Effector memory CD8-positive, alpha-beta T cell (primary cell): ENCODE measurements at regions not wholly inside any gene's neighbourhood (a gene's known extent, or its start where the extent isn't known, plus 50 kb on each side); places are given as distances from the start of the nearest gene placed in this dataset.

Experiments
- ATAC-seq: fragments of 150-1000 bp; cut with Tn5 transposase; replicated peaks from 2 replicates; pipeline ENCODE4 v1.10.0; 2021; ENCODE audit warnings: mild to moderate bottlenecking, moderate library complexity
- DNase-seq, 3 experiments: peaks; one replicate each; pipeline ENCODE4 v3.0.0; 2021
- H3K27ac Mint-ChIP-seq, 2 donors: one replicate each; pipeline ENCODE4 v1.8.0; 2022; ENCODE audit warnings: mild to moderate bottlenecking in 2 of 2, mixed read lengths in 2 of 2, moderate library complexity in 2 of 2
- H3K27me3 Mint-ChIP-seq, 2 donors: one replicate each; pipeline ENCODE4 v1.8.0; 2022; ENCODE audit warnings: mixed read lengths in 2 of 2
- H3K36me3 Mint-ChIP-seq: one replicate; pipeline ENCODE4 v1.8.0; 2022; ENCODE audit warnings: mild to moderate bottlenecking, moderate library complexity, mixed read lengths; ENCODE audit not compliant: insufficient read depth
- H3K4me1 Mint-ChIP-seq, 2 donors: one replicate each; pipeline ENCODE4 v1.8.0; 2022; ENCODE audit warnings: low read depth in 2 of 2, mixed read lengths in 2 of 2
- H3K4me3 Mint-ChIP-seq, 2 donors: one replicate each; pipeline ENCODE4 v1.8.0; 2022; ENCODE audit warnings: mild to moderate bottlenecking in 2 of 2, mixed read lengths in 2 of 2, moderate library complexity in 2 of 2
- H3K9me3 Mint-ChIP-seq, 2 donors: one replicate each; pipeline ENCODE4 v1.8.0; 2022; ENCODE audit warnings: mixed read lengths in 2 of 2

DNA sequence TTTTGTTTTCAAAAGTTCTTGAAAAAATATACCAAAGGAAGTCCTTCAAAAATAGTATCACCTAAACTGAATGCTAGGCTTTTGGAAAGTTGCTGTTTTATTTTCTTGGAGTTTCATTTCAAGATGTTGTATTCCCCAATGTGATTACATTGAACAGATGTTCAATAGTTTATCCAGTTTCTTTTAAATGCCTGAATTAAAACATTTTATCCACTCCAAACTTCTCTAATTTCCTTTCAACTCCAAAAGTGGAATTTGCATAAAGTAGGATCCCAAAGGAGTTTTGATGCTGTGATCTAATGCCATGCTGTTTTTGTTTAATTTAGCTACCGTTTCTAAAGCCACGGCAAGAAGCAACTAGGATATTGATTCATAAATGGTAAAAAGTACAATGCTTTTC, 892.5 kb upstream of the SLC10A2 start:
- Mint-ChIP-seq H3K27ac (no peak overlapping the region), H3K27me3 (no peaks in the 10 kb centered on the region), H3K4me3 (no peak overlapping the region), H3K9me3 (peaks cover 7 to 19% of the 10 kb centered on the region in 2 donors), H3K36me3 (no peaks in the 10 kb centered on the region), H3K4me1 (no peaks in the 10 kb centered on the region)
- no peak for DNase-seq
- ATAC-seq, result no peak

DNA sequence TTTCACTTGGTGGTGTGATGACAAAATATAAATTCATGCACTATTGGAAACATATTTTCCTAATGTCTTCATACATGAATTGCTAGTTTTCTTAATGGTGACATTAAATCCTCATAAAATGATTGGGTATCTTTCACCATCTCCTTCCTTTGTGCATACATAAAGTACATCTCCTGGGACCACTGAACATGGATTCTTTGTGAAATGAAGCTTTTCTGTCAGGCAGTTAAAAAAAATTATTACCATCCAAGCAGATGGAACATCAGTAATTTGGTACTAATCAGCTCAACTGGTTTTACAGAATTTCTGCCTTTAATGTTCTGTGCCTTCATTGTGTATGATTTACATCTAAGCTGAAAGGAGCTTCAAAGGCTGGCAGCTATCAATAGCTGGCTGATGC, 891.7 kb upstream of the SLC10A2 start:
- Mint-ChIP-seq H3K4me1 (no peaks in the 10 kb centered on the region), H3K9me3 (peaks cover 7 to 16% of the 10 kb centered on the region in 2 donors)

DNA sequence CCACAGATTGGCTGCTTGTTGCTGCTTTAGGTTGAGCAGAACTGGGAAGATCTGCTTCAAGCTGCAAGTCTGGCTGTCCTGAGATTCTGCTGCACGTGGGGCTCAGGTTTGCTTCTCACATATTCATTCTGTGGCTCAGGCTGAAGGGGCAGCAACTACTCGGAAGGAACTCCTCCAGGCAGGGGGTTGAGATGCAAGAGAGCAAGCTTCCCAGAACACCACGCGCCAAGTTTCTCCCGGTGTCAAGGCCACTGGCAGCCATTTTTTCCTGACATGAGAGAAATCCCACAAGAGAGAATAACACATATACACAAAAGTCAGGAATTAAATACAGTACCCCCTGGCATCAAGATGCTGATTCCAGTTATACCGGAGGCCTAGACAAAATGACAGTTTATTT, 887.6 kb upstream of the SLC10A2 start:
- no peak for ATAC-seq
- Mint-ChIP-seq H3K9me3 (peaks cover 7 to 10% of the 10 kb centered on the region in 2 donors), H3K27me3 (no peaks in the 10 kb centered on the region), H3K4me3 (no peak overlapping the region), H3K4me1 (no peaks in the 10 kb centered on the region), H3K36me3 (no peaks in the 10 kb centered on the region), H3K27ac (no peak overlapping the region)
- no peak for DNase-seq

More for the DNA sequence above, 891.7 kb upstream of the SLC10A2 start:
- Mint-ChIP-seq H3K4me3 (no peak overlapping the region), H3K36me3 (no peaks in the 10 kb centered on the region), H3K27ac (no peak overlapping the region), H3K27me3 (no peaks in the 10 kb centered on the region)
- ATAC-seq (no peak), DNase-seq (no peak)

DNA sequence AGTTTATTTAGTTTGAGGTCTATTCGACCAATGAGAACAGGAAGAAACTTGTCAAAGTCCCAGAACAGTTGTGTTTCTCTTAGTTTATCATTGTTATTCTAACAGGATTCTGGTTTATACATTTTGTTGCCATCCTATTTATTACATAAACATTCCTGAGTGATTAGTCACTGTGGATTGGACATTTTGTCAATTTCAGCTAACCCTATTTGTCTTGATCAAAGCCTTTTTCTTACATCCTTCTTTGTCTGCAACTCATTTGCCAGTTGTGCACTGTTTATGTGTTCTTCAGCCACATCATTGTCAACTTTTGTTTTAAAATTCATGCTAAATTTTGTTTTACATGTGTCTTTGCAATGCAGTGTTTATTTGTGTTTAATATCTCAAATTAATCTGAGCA, 886.0 kb upstream of the SLC10A2 start:
- no peak for ATAC-seq
- no peaks in the 10 kb centered on the region for H3K4me1 Mint-ChIP-seq
- no peaks in the 10 kb centered on the region for H3K27me3 Mint-ChIP-seq
- no peak overlapping the region for H3K4me3 Mint-ChIP-seq
- no peak for DNase-seq
- H3K27ac Mint-ChIP-seq, result no peak overlapping the region
- no peaks in the 10 kb centered on the region for H3K36me3 Mint-ChIP-seq
- H3K9me3 Mint-ChIP-seq, result peaks cover 13 to 14% of the 10 kb centered on the region in 2 donors

DNA sequence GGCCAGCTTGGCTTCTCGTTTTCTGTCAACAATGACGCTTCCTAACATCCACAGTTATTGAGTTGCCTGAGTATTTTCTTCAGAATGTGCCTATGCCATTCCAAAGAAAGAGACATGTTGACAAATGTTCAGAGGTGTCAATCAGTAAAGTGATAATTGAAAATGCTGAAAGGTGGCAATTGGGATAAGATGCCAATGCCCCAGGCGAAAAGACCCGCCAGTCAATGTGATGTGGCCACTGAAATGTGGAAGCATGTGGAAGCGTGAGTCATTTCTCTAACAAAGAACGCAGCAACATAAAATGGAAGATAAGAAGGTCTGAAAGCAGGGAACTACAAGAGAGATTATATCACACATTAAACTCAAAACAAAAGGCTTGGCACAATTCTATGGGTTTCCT, 882.2 kb upstream of the SLC10A2 start:
- no peaks in the 10 kb centered on the region for H3K36me3 Mint-ChIP-seq
- no peak overlapping the region for H3K27ac Mint-ChIP-seq
- H3K4me1 Mint-ChIP-seq, result no peaks in the 10 kb centered on the region
- H3K27me3 Mint-ChIP-seq, result no peaks in the 10 kb centered on the region
- DNase-seq (no peak), ATAC-seq (no peak)
- peaks cover 7% of the 10 kb centered on the region in 2 donors for H3K9me3 Mint-ChIP-seq
- H3K4me3 Mint-ChIP-seq, result no peak overlapping the region

DNA sequence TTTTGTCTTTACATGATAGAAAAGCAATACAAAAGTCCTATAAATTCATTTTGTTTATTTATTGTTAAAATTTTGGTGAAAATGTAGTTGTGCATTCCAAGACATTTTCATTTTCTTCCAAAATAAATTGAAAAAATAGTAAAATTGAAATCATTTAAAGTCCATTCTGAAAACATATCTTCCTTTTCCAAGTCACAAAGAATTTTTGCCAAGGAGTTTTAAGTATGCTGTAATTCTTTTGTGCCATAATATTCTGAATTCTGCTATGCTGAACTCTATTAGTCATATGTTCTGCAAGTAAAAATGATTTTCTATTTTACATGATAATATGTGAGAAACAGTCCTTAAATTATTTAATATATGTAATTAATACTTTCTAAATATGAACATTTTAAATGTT, 879.6 kb upstream of the SLC10A2 start:
- DNase-seq, result no peak
- no peaks in the 10 kb centered on the region for H3K27me3 Mint-ChIP-seq
- no peaks in the 10 kb centered on the region for H3K4me1 Mint-ChIP-seq
- H3K36me3 Mint-ChIP-seq, result no peaks in the 10 kb centered on the region
- H3K9me3 Mint-ChIP-seq, result peaks cover 7 to 8% of the 10 kb centered on the region in 2 donors
- ATAC-seq, result no peak
- H3K27ac Mint-ChIP-seq, result no peak overlapping the region
- no peak overlapping the region for H3K4me3 Mint-ChIP-seq

DNA sequence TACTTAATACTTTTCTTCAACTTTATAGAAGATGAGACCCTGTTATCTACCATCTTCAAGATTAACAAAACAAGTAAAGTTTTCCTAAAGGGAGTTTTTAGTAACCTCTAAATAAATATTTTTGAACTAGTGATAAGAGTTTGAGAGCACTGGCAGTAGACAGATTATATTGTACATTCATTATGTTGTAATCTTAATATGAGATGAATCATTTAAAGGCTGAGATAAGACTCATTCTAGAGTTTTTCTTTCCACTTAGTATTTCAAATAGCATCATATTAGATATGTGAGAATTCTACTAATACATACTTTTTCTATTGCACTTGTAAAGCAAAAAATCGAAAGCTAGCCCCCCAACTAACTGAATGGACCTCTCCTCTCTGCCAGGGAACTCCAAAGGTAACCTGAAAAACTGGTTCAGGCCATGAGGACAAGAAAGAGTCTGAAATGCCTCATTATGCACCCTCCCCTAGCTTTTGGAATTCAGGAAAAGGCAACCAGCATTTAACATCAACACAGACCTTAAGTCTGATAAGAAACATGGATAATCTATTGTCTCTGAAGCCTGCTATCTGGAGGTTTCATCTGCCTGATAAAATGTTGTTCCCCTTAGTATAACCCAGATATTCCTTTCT, 875.4 kb upstream of the SLC10A2 start:
- Mint-ChIP-seq H3K27ac (no peak overlapping the region), H3K27me3 (no peaks in the 10 kb centered on the region), H3K4me1 (no peaks in the 10 kb centered on the region), H3K4me3 (no peak overlapping the region), H3K36me3 (no peaks in the 10 kb centered on the region), H3K9me3 (peaks cover 0 to 4% of the 10 kb centered on the region in 2 donors)
- ATAC-seq (no peak), DNase-seq (no peak)

DNA sequence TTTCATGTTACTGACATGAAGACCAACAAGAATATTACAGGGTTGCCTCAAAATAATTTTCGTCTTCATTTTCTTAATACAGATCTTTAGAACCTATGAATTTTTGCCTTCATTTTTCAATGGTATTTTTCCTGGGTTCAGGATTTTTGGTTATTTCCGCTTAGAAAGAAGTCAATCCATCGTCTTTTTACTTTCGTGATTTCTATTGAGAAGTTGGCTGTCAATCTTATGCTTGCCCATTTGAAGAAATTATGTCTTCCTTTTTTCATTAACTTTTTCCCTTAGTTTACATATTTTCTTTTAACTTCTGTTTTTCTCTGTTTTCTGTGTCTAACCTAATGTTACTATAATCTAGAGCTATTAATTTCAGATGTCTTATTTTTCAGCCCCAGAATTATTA, 868.9 kb upstream of the SLC10A2 start:
- no peak overlapping the region for H3K4me3 Mint-ChIP-seq
- ATAC-seq (no peak), DNase-seq (no peak)
- no peak overlapping the region for H3K27ac Mint-ChIP-seq
- no peaks in the 10 kb centered on the region for H3K36me3 Mint-ChIP-seq
- no peaks in the 10 kb centered on the region for H3K27me3 Mint-ChIP-seq
- H3K4me1 Mint-ChIP-seq, result no peaks in the 10 kb centered on the region
- H3K9me3 Mint-ChIP-seq, result peaks cover 0 to 7% of the 10 kb centered on the region in 2 donors

DNA sequence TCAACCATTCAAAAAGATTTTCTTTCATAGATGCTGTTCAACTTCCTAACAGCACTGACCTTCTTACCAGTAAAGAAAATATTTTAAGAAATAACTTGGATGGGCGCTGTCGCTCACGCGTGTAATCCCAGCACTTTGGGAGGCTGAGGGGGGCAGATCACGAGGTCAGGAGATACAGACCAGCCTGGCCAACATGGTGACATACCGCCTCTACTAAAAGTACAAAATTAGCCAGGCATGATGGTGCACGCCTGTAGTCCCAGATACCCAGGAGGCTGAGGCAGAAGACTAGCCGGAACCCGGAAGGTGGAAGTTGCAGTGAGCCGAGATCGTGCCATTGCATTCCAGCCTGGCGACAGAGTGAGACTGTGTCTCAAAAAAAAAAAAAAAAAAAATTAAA, 865.7 kb upstream of the SLC10A2 start:
- Mint-ChIP-seq H3K27me3 (no peaks in the 10 kb centered on the region), H3K4me1 (no peaks in the 10 kb centered on the region), H3K4me3 (no peak overlapping the region), H3K36me3 (no peaks in the 10 kb centered on the region), H3K27ac (no peak overlapping the region), H3K9me3 (peaks cover 5 to 7% of the 10 kb centered on the region in 2 donors)
- DNase-seq, result no peak
- ATAC-seq, result no peak

DNA sequence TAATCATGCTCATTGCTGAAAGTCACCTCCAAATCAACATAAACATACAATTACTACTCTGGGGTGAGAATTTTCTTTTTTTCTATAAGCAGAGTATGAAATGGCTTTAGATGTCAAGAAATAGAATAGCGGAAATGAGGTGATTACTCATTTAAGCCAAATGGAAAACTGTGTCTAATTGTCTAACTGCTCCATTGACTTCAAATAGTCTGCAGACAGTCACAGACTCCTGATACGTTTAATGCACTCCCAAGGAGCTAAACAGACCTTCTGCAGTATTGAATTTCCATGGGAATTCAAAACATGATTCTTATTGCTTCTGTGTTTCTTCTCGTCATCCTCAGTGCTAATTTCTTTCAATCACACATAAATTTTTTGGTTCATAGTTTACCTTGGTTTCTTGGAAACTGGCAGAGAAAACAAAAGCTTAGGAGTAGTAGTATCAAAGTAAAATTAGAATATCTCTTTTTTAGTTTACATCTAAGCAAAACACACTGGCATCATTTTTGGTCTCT, 865.2 kb upstream of the SLC10A2 start:
- H3K9me3 Mint-ChIP-seq, result peaks cover 5 to 7% of the 10 kb centered on the region in 2 donors
- no peak overlapping the region for H3K27ac Mint-ChIP-seq
- DNase-seq (no peak), ATAC-seq (no peak)
- H3K27me3 Mint-ChIP-seq, result no peaks in the 10 kb centered on the region
- H3K4me3 Mint-ChIP-seq, result no peak overlapping the region
- no peaks in the 10 kb centered on the region for H3K4me1 Mint-ChIP-seq
- no peaks in the 10 kb centered on the region for H3K36me3 Mint-ChIP-seq

DNA sequence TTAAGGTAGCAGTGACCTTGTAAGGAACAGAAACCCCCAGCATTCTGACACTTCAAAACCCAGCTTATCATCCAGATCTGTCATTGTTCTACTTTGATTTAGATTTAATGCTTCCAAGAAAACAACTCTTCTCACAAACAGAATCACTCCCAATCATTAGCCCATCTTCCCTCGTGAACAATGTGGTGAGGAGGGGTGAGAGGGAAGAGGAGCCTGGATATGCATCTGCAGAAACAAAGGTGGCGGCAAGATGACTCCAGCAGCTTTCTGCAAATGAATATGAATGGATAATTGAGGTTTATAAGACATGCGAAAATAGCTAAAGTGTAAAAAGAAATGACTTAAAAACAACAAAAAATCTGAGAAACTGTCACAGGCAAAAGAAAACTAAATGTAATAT, 859.9 kb upstream of the SLC10A2 start:
- Mint-ChIP-seq H3K27ac (no peak overlapping the region), H3K4me3 (no peak overlapping the region), H3K27me3 (no peaks in the 10 kb centered on the region), H3K36me3 (no peaks in the 10 kb centered on the region), H3K4me1 (no peaks in the 10 kb centered on the region), H3K9me3 (peaks cover 0 to 8% of the 10 kb centered on the region in 2 donors)
- ATAC-seq (no peak), DNase-seq (no peak)

DNA sequence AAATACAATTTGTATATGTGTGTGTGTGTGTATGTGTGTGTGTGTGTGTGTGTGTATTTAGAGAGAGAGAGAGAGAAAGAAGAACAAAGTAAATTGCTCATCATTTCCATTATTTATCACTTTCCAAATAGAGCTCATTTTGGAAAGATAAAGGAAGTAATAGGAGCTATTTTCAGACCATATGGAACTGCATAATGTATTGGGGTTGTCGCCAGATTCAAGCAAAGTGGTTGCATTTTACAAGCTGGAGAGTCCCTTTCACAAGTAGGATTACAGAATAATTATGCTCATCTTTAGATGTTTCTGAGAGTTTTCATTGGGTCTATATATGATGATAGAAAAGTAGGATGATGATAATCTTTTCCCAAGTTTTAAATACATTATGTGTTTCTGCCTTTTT, 842.7 kb upstream of the SLC10A2 start:
- Mint-ChIP-seq H3K4me1 (no peaks in the 10 kb centered on the region), H3K27me3 (no peaks in the 10 kb centered on the region), H3K9me3 (peaks cover 2 to 6% of the 10 kb centered on the region in 2 donors), H3K36me3 (no peaks in the 10 kb centered on the region), H3K27ac (no peak overlapping the region), H3K4me3 (no peak overlapping the region)
- ATAC-seq, result no peak
- DNase-seq, result no peak

DNA sequence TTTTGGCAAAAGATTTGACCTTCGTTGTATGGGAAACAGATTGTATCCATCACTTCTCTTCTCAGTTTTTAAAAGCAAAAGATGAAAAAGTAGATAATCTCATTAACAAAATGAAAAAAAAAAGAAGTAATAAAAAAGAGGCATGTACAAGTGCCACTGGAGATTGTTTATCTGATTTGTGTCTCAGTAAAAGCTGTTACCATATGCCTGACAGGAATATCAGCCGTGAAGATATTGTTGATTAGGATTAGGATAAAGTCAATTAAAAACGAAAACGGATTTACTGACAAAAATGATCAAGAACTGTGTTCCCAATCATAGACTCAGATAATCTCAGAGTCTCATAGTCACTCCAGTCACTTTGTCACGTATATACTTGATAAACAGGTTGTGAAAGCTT, 842.1 kb upstream of the SLC10A2 start:
- no peaks in the 10 kb centered on the region for H3K4me1 Mint-ChIP-seq
- H3K36me3 Mint-ChIP-seq, result no peaks in the 10 kb centered on the region
- no peak overlapping the region for H3K4me3 Mint-ChIP-seq
- no peak overlapping the region for H3K27ac Mint-ChIP-seq
- ATAC-seq, result no peak
- H3K9me3 Mint-ChIP-seq, result peaks cover 2 to 6% of the 10 kb centered on the region in 2 donors
- H3K27me3 Mint-ChIP-seq, result no peaks in the 10 kb centered on the region
- DNase-seq, result no peak

DNA sequence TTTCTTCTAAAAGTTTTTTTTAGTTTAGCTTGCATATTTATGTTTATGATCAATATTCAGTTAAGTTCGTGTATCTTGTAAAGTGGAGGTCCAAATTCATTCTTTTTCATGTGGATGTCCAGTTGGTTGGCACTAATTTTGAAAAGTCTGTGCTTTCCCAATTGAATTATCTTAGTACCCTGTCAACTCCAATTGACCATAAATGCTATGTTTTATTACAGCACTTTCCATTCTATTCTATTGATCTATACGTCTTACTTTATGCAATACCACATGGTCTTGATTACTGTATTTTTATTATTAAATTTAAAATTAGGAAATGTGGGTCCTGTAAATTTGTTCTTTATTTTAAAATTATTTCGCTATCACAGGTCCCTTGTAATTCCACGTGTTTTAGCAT, 837.6 kb upstream of the SLC10A2 start:
- no peak overlapping the region for H3K27ac Mint-ChIP-seq
- no peaks in the 10 kb centered on the region for H3K4me1 Mint-ChIP-seq
- H3K9me3 Mint-ChIP-seq, result peaks cover 4 to 6% of the 10 kb centered on the region in 2 donors
- H3K4me3 Mint-ChIP-seq, result no peak overlapping the region
- DNase-seq (no peak), ATAC-seq (no peak)
- no peaks in the 10 kb centered on the region for H3K27me3 Mint-ChIP-seq
- no peaks in the 10 kb centered on the region for H3K36me3 Mint-ChIP-seq
